ENCODE measurements at regions not wholly inside any gene's neighbourhood (a gene's known extent, or its start where the extent isn't known, plus 50 kb on each side); places are given as distances from the start of the nearest gene placed in this dataset.

DNA sequence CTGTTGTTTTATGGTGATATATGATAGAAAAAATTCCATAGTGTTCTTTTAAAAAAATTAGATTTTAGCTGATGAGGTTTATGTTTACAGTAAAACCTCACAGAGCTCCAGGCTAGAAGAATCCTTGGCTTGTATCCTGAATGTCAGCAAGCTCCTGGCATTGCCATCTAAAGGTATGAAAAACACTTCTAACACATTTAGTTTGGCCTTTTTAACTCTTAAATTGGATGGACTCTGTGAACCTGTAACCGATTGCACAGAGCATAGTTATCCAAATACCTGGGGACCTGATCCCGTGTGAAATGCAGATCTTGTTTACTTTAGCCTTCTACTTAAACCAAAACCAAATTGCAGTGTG, 241.1 kb upstream of the DCN start:
- no peaks in the 10 kb centered on the region for H3K27me3 Mint-ChIP-seq (ENCODE audit: low read depth)
- peaks cover 18% of the 10 kb centered on the region for H3K4me1 Mint-ChIP-seq (ENCODE audit: low read depth)
- no peak for DNase-seq (ENCODE audit: low spot score)
- no peaks in the 10 kb centered on the region for H3K9me3 Mint-ChIP-seq (ENCODE audit: low read depth)
- no peaks in the 10 kb centered on the region for H3K36me3 Mint-ChIP-seq (ENCODE audit: low read depth)
- TF ChIP-seq, protein P1, sequence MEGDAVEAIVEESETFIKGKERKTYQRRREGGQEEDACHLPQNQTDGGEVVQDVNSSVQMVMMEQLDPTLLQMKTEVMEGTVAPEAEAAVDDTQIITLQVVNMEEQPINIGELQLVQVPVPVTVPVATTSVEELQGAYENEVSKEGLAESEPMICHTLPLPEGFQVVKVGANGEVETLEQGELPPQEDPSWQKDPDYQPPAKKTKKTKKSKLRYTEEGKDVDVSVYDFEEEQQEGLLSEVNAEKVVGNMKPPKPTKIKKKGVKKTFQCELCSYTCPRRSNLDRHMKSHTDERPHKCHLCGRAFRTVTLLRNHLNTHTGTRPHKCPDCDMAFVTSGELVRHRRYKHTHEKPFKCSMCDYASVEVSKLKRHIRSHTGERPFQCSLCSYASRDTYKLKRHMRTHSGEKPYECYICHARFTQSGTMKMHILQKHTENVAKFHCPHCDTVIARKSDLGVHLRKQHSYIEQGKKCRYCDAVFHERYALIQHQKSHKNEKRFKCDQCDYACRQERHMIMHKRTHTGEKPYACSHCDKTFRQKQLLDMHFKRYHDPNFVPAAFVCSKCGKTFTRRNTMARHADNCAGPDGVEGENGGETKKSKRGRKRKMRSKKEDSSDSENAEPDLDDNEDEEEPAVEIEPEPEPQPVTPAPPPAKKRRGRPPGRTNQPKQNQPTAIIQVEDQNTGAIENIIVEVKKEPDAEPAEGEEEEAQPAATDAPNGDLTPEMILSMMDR (IDR thresholded peaks at IDR 0.05), result no peak
- H3K27ac Mint-ChIP-seq (ENCODE audit: unreplicated experiment), result no peak overlapping the region
- H3K4me3 Mint-ChIP-seq (ENCODE audit: unreplicated experiment), result no peak overlapping the region

DNA sequence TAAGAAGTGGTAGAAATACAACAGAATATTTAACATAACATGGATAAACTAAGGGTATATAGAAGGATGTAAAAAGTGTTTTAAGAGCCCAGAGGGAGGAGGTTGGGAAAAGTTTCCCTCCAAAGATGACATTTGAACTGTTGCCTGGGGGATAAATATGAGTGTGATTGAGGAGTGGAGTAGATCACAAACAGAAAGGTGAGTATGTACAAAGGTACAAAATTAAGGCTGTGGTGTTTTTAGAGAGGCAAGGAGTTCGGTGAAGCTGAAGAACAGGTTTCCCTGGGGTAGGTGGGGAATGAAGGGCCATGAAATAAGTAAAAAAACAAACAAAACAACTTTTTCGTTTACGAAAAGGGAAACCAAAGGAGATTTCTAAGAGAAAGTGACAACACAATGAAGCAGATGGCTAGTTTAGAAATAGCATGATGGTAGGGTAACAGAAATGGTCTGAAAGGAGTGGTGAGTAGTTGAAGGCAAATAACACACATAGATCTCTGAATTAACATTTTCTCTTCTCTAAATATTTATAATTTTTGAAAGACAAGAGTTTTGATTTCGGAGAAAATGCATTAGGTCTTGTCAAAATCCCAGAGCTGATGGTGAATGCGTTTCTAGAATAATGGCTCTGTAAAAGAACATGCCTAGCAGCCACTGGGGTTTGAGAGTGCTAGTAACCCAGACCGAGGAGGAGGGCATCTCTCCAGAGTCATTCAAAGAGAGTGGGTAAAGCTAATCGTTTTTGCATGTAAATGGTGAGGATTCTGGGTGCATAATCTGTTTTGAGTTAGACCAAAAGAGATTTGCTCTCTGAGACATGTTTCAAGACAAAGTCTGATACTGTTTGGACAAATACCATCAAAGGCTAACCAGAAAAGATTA, 240.4 kb upstream of the DCN start:
- no peaks in the 10 kb centered on the region for H3K27me3 Mint-ChIP-seq (ENCODE audit: low read depth)
- no peaks in the 10 kb centered on the region for H3K36me3 Mint-ChIP-seq (ENCODE audit: low read depth)
- H3K4me1 Mint-ChIP-seq (ENCODE audit: low read depth), result peaks cover 18% of the 10 kb centered on the region
- no peak overlapping the region for H3K27ac Mint-ChIP-seq (ENCODE audit: unreplicated experiment)
- no peak for DNase-seq (ENCODE audit: low spot score)
- no peaks in the 10 kb centered on the region for H3K9me3 Mint-ChIP-seq (ENCODE audit: low read depth)
- H3K4me3 Mint-ChIP-seq (ENCODE audit: unreplicated experiment), result no peak overlapping the region
- TF ChIP-seq, protein P1 (IDR thresholded peaks at IDR 0.05), result no peak

DNA sequence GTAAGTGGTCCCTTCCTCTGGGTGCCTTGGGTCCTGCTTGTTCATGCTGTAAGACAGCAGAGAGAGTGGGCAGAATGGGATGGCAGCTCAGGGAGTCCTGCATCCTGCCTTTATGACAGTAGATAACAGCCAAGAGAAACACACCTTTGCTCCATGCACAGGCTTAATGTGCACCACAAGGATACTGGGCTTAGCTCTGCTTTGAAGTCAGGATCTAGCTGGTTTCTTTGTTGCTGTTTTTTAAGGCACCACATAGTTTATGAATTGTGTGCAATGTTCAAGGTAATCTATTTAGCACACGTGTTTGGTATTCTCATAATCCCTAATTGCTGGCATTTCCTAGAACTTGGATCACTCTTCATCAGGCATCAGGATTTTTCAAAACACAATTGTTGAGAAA, 239.5 kb upstream of the DCN start:
- no peaks in the 10 kb centered on the region for H3K27me3 Mint-ChIP-seq (ENCODE audit: low read depth)
- no peak overlapping the region for H3K27ac Mint-ChIP-seq (ENCODE audit: unreplicated experiment)
- no peaks in the 10 kb centered on the region for H3K36me3 Mint-ChIP-seq (ENCODE audit: low read depth)
- no peak overlapping the region for H3K4me3 Mint-ChIP-seq (ENCODE audit: unreplicated experiment)
- TF ChIP-seq, protein P1 (IDR thresholded peaks at IDR 0.05), result no peak
- no peaks in the 10 kb centered on the region for H3K9me3 Mint-ChIP-seq (ENCODE audit: low read depth)
- DNase-seq (ENCODE audit: low spot score), result no peak
- H3K4me1 Mint-ChIP-seq (ENCODE audit: low read depth), result peaks cover 23% of the 10 kb centered on the region

DNA sequence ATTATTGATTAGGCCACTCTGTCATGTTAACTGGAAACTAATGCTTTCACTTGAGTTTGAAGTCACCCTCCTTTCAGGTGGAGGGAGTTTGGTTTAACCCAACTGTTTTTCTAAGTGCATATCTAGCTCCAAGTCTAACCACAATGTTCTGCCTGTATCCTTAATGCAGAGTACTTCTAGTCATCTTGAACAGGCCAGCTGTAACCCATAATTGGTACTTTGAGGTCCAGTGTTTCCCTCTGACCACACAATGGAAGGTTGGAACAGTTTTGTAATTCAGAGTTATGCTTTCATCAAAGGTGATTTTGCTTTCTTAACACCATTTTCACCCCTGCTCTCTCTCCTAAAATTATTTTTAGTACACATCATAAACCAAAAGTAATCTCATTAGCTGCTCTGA, 237.2 kb upstream of the DCN start:
- Mint-ChIP-seq H3K27ac (ENCODE audit: unreplicated experiment) (no peak overlapping the region), H3K36me3 (ENCODE audit: low read depth) (no peaks in the 10 kb centered on the region), H3K27me3 (ENCODE audit: low read depth) (no peaks in the 10 kb centered on the region), H3K4me1 (ENCODE audit: low read depth) (peaks cover 18% of the 10 kb centered on the region), H3K4me3 (ENCODE audit: unreplicated experiment) (no peak overlapping the region), H3K9me3 (ENCODE audit: low read depth) (no peaks in the 10 kb centered on the region)
- no peak for DNase-seq (ENCODE audit: low spot score)
- TF ChIP-seq, protein P1 (IDR thresholded peaks at IDR 0.05), result no peak

DNA sequence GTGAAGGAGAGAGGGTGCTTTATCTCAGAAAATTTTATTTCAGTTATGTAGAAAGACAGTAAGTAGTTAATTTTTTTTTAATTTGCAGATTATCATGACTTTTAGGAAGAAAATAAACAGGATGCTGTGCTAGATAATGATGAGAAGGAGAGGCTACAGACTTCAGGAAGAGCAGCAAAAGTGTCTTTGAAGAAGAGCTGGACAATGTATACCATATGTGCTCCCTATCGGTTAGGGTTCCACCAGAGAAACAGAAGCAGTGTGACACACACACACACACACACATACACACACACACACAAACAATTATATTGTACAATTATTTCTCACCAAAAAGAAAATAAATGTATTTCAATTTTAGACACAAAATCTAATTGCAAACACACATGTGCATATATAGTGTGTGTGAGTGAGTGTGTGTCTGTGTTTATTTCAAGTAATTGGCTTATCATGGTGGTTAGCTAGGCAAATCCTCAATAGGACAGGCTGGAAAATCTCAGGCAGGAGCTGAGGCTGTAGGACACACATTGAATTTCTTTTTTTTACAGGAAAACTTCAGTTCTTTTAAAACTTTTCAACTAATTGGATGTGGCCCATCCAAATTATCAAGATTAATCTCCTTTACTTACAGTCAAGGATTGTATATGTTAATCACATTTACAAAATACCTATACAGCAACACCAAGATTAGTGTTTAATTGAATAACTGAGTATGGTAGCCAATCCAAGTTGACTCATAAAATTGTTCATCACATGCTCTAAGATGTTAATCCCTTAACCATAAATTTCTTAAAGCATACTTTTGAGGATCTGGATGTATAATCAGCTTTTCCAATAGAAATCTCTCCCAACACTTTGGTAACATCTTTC, 235.8 kb upstream of the DCN start:
- Mint-ChIP-seq H3K27ac (ENCODE audit: unreplicated experiment) (no peak overlapping the region), H3K9me3 (ENCODE audit: low read depth) (no peaks in the 10 kb centered on the region), H3K4me1 (ENCODE audit: low read depth) (peaks cover 11% of the 10 kb centered on the region), H3K27me3 (ENCODE audit: low read depth) (no peaks in the 10 kb centered on the region), H3K4me3 (ENCODE audit: unreplicated experiment) (no peak overlapping the region), H3K36me3 (ENCODE audit: low read depth) (no peaks in the 10 kb centered on the region)
- no peak for DNase-seq (ENCODE audit: low spot score)
- TF ChIP-seq, protein P1 (IDR thresholded peaks at IDR 0.05), result no peak
